B cell (primary cell): ENCODE measurements at regions not wholly inside any gene's neighbourhood (a gene's known extent, or its start where the extent isn't known, plus 50 kb on each side); places are given as distances from the start of the nearest gene placed in this dataset.

Experiments used
- ATAC-seq: fragments of 200-7000 bp; cut with Tn5 transposase; one replicate; pipeline ENCODE4 v1.10.0; 2021; ENCODE audit warnings: low read depth, mild to moderate bottlenecking, moderate number of reproducible peaks, moderate library complexity
- CTCF ChIA-PET: fragments of 350-600 bp; sonication (Branson Sonifier 250); formaldehyde crosslinking; loops from one replicate; lab custom pipeline; 2021; ENCODE audit warnings: antibody characterized with exemption, inconsistent platforms; lab: Charles Lee
- POLR2A ChIA-PET: fragments of 350-600 bp; sonication (Branson Sonifier 250); formaldehyde crosslinking; loops from one replicate; lab custom pipeline; 2021; ENCODE audit warnings: antibody characterized with exemption; lab: Charles Lee
- DNase-seq: peaks from one replicate; pipeline ENCODE4 v3.0.0; 2013
- H2AFZ ChIP-seq: 2 replicates; pipeline ENCODE4 v1.6.1; 2012; ENCODE audit warnings: mild to moderate bottlenecking, low read depth, low read length; ENCODE audit not compliant: insufficient read depth, poor library complexity, severe bottlenecking
- H3K27ac ChIP-seq, 2 donors: 1 replicate in 1 of 2; 2 replicates in 1 of 2; pipeline ENCODE4 v1.5.1; 2012 to 2013; ENCODE audit warnings: low read length in 2 of 2, mild to moderate bottlenecking in 2 of 2, moderate library complexity in 1 of 2
- H3K27me3 ChIP-seq, 4 experiments: fragments of 200-600 bp in 1 of 4; sonication (generic) in 1 of 4; replicated peaks in 1 of 4; 1 replicate in 2 of 4; 2 replicates in 2 of 4; pipeline versions ENCODE4 v1.6.1 to v1.7.0; 2013 to 2016; ENCODE audit warnings: low read length in 3 of 4, mild to moderate bottlenecking in 2 of 4, mixed read lengths in 1 of 4, moderate library complexity in 1 of 4; ENCODE audit not compliant: insufficient read depth in 4 of 4, control insufficient read depth in 3 of 4; ENCODE audit errors: control extremely low read depth in 1 of 4
- H3K36me3 ChIP-seq, 2 experiments: replicated peaks in 1 of 2; 1 replicate in 1 of 2; 2 replicates in 1 of 2; pipeline versions ENCODE4 v1.6.1 to v1.7.1; 2013; ENCODE audit warnings: low read length in 1 of 2; ENCODE audit not compliant: insufficient read depth in 2 of 2, control insufficient read depth in 1 of 2; ENCODE audit errors: control extremely low read depth in 1 of 2, extremely low read depth in 1 of 2
- H3K4me1 ChIP-seq, 2 donors: fragments of 200-600 bp in 1 of 2; sonication (generic) in 1 of 2; 1 replicate in 1 of 2; 2 replicates in 1 of 2; pipeline versions ENCODE4 v1.5.1 to v1.6.1; 2013 to 2017; ENCODE audit warnings: low read length in 2 of 2; ENCODE audit not compliant: control insufficient read depth in 2 of 2, insufficient read depth in 2 of 2
- H3K4me2 ChIP-seq: replicated peaks from 2 replicates; pipeline ENCODE3; 2012; ENCODE audit warnings: mild to moderate bottlenecking, low read depth, low read length; ENCODE audit not compliant: poor library complexity, severe bottlenecking
- H3K4me3 ChIP-seq, 5 experiments: fragments of 200-600 bp in 1 of 5; sonication (generic) in 1 of 5; 1 replicate in 3 of 5; 2 replicates in 2 of 5; pipeline versions ENCODE4 v1.5.1 to v1.7.0; 2011 to 2016; ENCODE audit warnings: low read length in 4 of 5, mild to moderate bottlenecking in 4 of 5, low read depth in 2 of 5, control low read depth in 1 of 5, moderate library complexity in 1 of 5; ENCODE audit not compliant: insufficient read depth in 1 of 5; ENCODE audit errors: control extremely low read depth in 1 of 5, extremely low read depth in 1 of 5
- H3K79me2 ChIP-seq: fragments of 200-600 bp; sonication (generic); one replicate; pipeline ENCODE4 v1.6.0; 2016; ENCODE audit warnings: low read length; ENCODE audit not compliant: control insufficient read depth, insufficient read depth
- H3K9ac ChIP-seq: fragments of 200-600 bp; sonication (generic); 2 replicates; pipeline ENCODE4 v1.6.1; 2017; ENCODE audit warnings: mild to moderate bottlenecking, low read length, moderate library complexity
- H3K9me3 ChIP-seq, 3 donors: one replicate each; pipeline versions ENCODE4 v1.6.1 to v1.7.1; 2013; ENCODE audit warnings: low read length in 2 of 3; ENCODE audit not compliant: control insufficient read depth in 2 of 3, insufficient read depth in 1 of 3; ENCODE audit errors: control extremely low read depth in 1 of 3
- H4K20me1 ChIP-seq: 2 replicates; pipeline ENCODE4 v1.6.0; 2012; ENCODE audit warnings: mild to moderate bottlenecking, low read length; ENCODE audit not compliant: insufficient read depth, control insufficient read depth, poor library complexity, severe bottlenecking
- H3K27ac Mint-ChIP-seq: one replicate; pipeline ENCODE4 v1.8.0; 2021; ENCODE audit warnings: mixed read lengths
- H3K27me3 Mint-ChIP-seq: one replicate; pipeline ENCODE4 v1.8.0; 2021; ENCODE audit warnings: mixed read lengths
- H3K4me1 Mint-ChIP-seq: one replicate; pipeline ENCODE4 v1.8.0; 2021; ENCODE audit warnings: mixed read lengths
- H3K4me3 Mint-ChIP-seq: one replicate; pipeline ENCODE4 v1.8.0; 2021; ENCODE audit warnings: mixed read lengths
- H3K9me3 Mint-ChIP-seq: one replicate; pipeline ENCODE4 v1.8.0; 2022; ENCODE audit warnings: mixed read lengths; ENCODE audit not compliant: insufficient read depth
- CTCF ChIP-seq: fragments of 200-600 bp; IDR thresholded peaks from one replicate; pipeline ENCODE4 v1.8.0; 2022; ENCODE audit warnings: antibody characterized with exemption, mild to moderate bottlenecking
- EZH2 ChIP-seq: IDR thresholded peaks from 2 replicates; pipeline ENCODE4 v1.6.1; 2012; ENCODE audit warnings: borderline replicate concordance, low read depth, mild to moderate bottlenecking, moderate library complexity, low read length; ENCODE audit not compliant: insufficient read depth, poor library complexity, severe bottlenecking
- WGBS: methylation state at CpG from one replicate; pipeline ENCODE4 v1.1.5; 2013; ENCODE audit warnings: missing lambda C conversion rate; ENCODE audit not compliant: insufficient coverage; 5-methylcytosine and 5-hydroxymethylcytosine counted together
- intact Hi-C: fragments of 100-400 bp; cut with micrococcal nuclease; formaldehyde crosslinking; loops from one replicate; pipeline ENCODE4 v1.10.0; 2022

GRCh38 chr11:81444297-81444696 lies 1289.4 kb downstream of the FAM181B start:
- Histone ChIP-seq H3K9ac (no peak overlapping the region), H3K4me2 (no peak overlapping the region), H2AFZ (no peak overlapping the region), H3K4me1 (no peaks in the 10 kb centered on the region), H3K4me3 (no peak overlapping the region), H3K36me3 (no peaks in the 10 kb centered on the region), H3K79me2 (no peaks in the 10 kb centered on the region), H3K27ac (no peak overlapping the region), H3K27me3 (no peaks in the 10 kb centered on the region), H4K20me1 (no peaks in the 10 kb centered on the region), H3K9me3 (no peaks in the 10 kb centered on the region)
- intact Hi-C loops = no loop called here
- no CpG with 5 or more reads among the region's 1 CpG for WGBS
- CTCF ChIA-PET = no interaction called here
- no peaks in the 10 kb centered on the region for H3K4me1 Mint-ChIP-seq
- no peak overlapping the region for H3K4me3 Mint-ChIP-seq
- no peak overlapping the region for H3K27ac Mint-ChIP-seq
- POLR2A ChIA-PET = no interaction called here
- ATAC-seq (no peak), DNase-seq (no peak)
- TF ChIP-seq EZH2 (no peak), CTCF (no peak)
- no peaks in the 10 kb centered on the region for H3K9me3 Mint-ChIP-seq
- no peaks in the 10 kb centered on the region for H3K27me3 Mint-ChIP-seq

GRCh38 chr11:81432333-81432732 lies 1301.3 kb downstream of the FAM181B start:
- no peak overlapping the region for H3K4me3 ChIP-seq
- H3K27ac ChIP-seq = no peak overlapping the region
- Mint-ChIP-seq H3K9me3 (peaks cover 3% of the 10 kb centered on the region), H3K27ac (no peak overlapping the region), H3K27me3 (no peaks in the 10 kb centered on the region), H3K4me3 (no peak overlapping the region), H3K4me1 (no peaks in the 10 kb centered on the region)
- ChIA-PET CTCF (no interaction called here), POLR2A (no interaction called here)
- intact Hi-C loops = no loop called here
- no peaks in the 10 kb centered on the region for H3K27me3 ChIP-seq
- no peak for ATAC-seq
- WGBS = no CpG with 5 or more reads among the region's 1 CpG
- H3K9me3 ChIP-seq = peaks cover 0 to 6% (median 0%) of the 10 kb centered on the region in 3 donors
- no peaks in the 10 kb centered on the region for H3K4me1 ChIP-seq
- TF ChIP-seq EZH2 = no peak
- TF ChIP-seq CTCF = no peak
- DNase-seq = no peak
- H3K9ac ChIP-seq = no peak overlapping the region
- no peak overlapping the region for H3K4me2 ChIP-seq
- no peaks in the 10 kb centered on the region for H3K36me3 ChIP-seq
- no peaks in the 10 kb centered on the region for H4K20me1 ChIP-seq
- H3K79me2 ChIP-seq = no peaks in the 10 kb centered on the region
- H2AFZ ChIP-seq = no peak overlapping the region
